NT2/D1 (cell line): ENCODE measurements at regions not wholly inside any gene's neighbourhood (a gene's known extent, or its start where the extent isn't known, plus 50 kb on each side); places are given as distances from the start of the nearest gene placed in this dataset.

Source experiments
- SUZ12 ChIP-seq: IDR thresholded peaks from 2 replicates; pipeline ENCODE4 v1.6.1; 2011; ENCODE audit not compliant: insufficient read length, insufficient read depth; ENCODE audit errors: extremely low read depth
- ZNF274 ChIP-seq: IDR thresholded peaks from 2 replicates; pipeline ENCODE4 v1.6.1; 2011; ENCODE audit warnings: mild to moderate bottlenecking, low read depth, low read length

GRCh38 chr5:107216587-107216986 lies 454.1 kb downstream of the EFNA5 start:
- no peak for TF ChIP-seq ZNF274
- TF ChIP-seq SUZ12, result no peak
